ENCODE measurements at regions not wholly inside any gene's neighbourhood (a gene's known extent, or its start where the extent isn't known, plus 50 kb on each side); places are given as distances from the start of the nearest gene placed in this dataset.

- ChIA-PET POLR2A (ENCODE audit: unreplicated experiment) (no interaction called here), CTCF (interaction anchor here (0.8 kb wide), 1 partner anchor 77 kb away, joined by 3 read pairs; no protein-coding TSS in a partner anchor)
- H2AK5ac ChIP-seq (ENCODE audit: low read depth, low read length), result peak overlapping the region; percentile 94
- DNase-seq (peak; percentile 82), ATAC-seq (ENCODE audit: low read depth) (peak; percentile 67)
- no peaks in the 10 kb centered on the region for H3K36me3 ChIP-seq (ENCODE audit: control insufficient read depth, insufficient read depth, low read length)
- intact Hi-C loops (cut with micrococcal nuclease), result loop anchor here (1.0 to 10.0 kb wide), 4 partner anchors 52 to 501 kb away; no protein-coding TSS in a partner anchor
- H2BK15ac ChIP-seq (ENCODE audit: low read depth, low read length), result peak overlapping the region; percentile 100
- peak overlapping the region; percentile 99 for H3K23ac ChIP-seq (ENCODE audit: low read depth, low read length)
- H2BK5ac ChIP-seq (ENCODE audit: low read depth, low read length, poor library complexity, severe bottlenecking), result peak overlapping the region; percentile 100
- in situ Hi-C loops (cut with MboI; ENCODE audit: low sequenced_read_pairs), result no loop called here
- H3K9ac ChIP-seq (ENCODE audit: low read depth, low read length), result peak overlapping the region; percentile 71; the same call in 1 of the 2 replicates
- H3K56ac ChIP-seq (ENCODE audit: extremely low read depth, insufficient read depth, low read length), result peak overlapping the region; percentile 99
- H2AK9ac ChIP-seq (replicated peaks; ENCODE audit: low read depth, low read length, poor library complexity), result no peak overlapping the region
- H4K20me1 ChIP-seq (ENCODE audit: insufficient read depth, low read length), result no peaks in the 10 kb centered on the region
- H2AFZ ChIP-seq (replicated peaks; ENCODE audit: low read length, poor library complexity), result no peak overlapping the region
- peak overlapping the region; percentile 98 for H2BK20ac ChIP-seq (ENCODE audit: low read depth, low read length)
- peak overlapping the region; percentile 99 for H4K91ac ChIP-seq (ENCODE audit: insufficient read depth, low read depth, low read length)
- peak overlapping the region; percentile 99 for H3K18ac ChIP-seq (ENCODE audit: low read depth, low read length)
- peaks cover 3% of the 10 kb centered on the region; the same call in 1 of the 2 replicates for H3K9me1 ChIP-seq (ENCODE audit: insufficient read depth, low read length)
- peak overlapping the region; percentile 94; the same call in 1 of the 2 replicates for H4K5ac ChIP-seq (ENCODE audit: low read depth, low read length)
- peaks cover 0 to 26% of the 10 kb centered on the region in 2 experiments; a peak in 2 of 4 replicates for H3K79me1 ChIP-seq (ENCODE audit: low read depth in 1 of 2, low read length in 2 of 2)
- peak overlapping the region; percentile 92 to 100 for H4K8ac ChIP-seq (ENCODE audit: low read depth in 2 of 2, low read length in 2 of 2)
- peak overlapping the region; percentile 98 for H3K4ac ChIP-seq (ENCODE audit: low read depth, low read length)
- H2BK120ac ChIP-seq (ENCODE audit: low read depth, low read length), result peak overlapping the region; percentile 100
- peak overlapping the region; percentile 93 for H3K14ac ChIP-seq (replicated peaks; ENCODE audit: low read depth, low read length)
- no peaks in the 10 kb centered on the region for H3K27me3 ChIP-seq (ENCODE audit: control insufficient read depth, insufficient read depth, low read length)
- peak overlapping the region; percentile 29 for H3K4me2 ChIP-seq (ENCODE audit: low read depth, low read length)
- WGBS, 2 experiments (ENCODE audit: extremely low coverage in 2 of 2, insufficient read length in 1 of 2), result no CpG with 5 or more reads among the region's 1 CpG
- H3K4me3 ChIP-seq (ENCODE audit: insufficient read depth, low read depth, low read length), result no peak overlapping the region
- H3K9me3 ChIP-seq (ENCODE audit: control insufficient read depth, insufficient read depth, low read length), result peaks cover 2% of the 10 kb centered on the region; the same call in 1 of the 2 replicates
- H3K4me1 ChIP-seq (ENCODE audit: control insufficient read depth, insufficient read depth, low read length), result peaks cover 17% of the 10 kb centered on the region; the same call in 1 of the 2 replicates
- TF ChIP-seq SMC3 (IDR thresholded peaks at IDR 0.05; ENCODE audit: low read depth, low read length), result no peak
- TF ChIP-seq MAFK (IDR thresholded peaks at IDR 0.05; ENCODE audit: low read depth, low read length), result no peak
- TF ChIP-seq MAZ (IDR thresholded peaks at IDR 0.05; ENCODE audit: borderline replicate concordance, low read depth, low read length), result no peak
- TF ChIP-seq FOS (IDR thresholded peaks at IDR 0.05; ENCODE audit: low read depth, low read length), result 0 out of 2 replicates have a peak, but pooled peaks have one; percentile 9
- H3K27ac ChIP-seq (ENCODE audit: insufficient read depth, low read length), result peak overlapping the region; percentile 89
- dilution Hi-C loops (cut with HindIII; ENCODE audit: low sequenced_read_pairs, unreplicated experiment), result no loop called here
- no TSS peak for BruUV-seq (replicated peaks)
Observed at GRCh38 chr1:172903581-172904220, 147.0 kb downstream of the TNFSF18 start.

All from IMR-90 (cell line).